ENCODE measurements at regions not wholly inside any gene's neighbourhood (a gene's known extent, or its start where the extent isn't known, plus 50 kb on each side); places are given as distances from the start of the nearest gene placed in this dataset.

DNA sequence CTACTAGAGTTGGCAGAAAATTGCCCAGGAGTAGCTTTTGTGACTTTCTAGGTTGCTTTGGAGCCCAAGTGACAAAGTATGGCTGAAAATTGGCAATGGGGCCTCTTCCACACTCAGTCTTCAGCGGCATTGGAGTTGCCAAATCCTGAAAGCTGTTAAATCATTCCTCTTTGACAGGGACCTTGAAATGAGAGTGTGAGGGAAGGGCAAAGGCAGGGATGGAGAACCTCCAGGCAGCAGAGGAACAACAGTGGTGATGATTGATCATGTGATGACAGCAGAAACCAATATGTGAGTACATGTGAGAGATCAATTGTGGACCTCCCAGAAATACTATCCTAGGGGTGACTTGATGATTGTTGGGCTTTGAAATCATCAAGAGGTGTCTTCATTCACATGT lies 393.9 kb downstream of the KIF16B start:
- TF ChIP-seq, protein P1, sequence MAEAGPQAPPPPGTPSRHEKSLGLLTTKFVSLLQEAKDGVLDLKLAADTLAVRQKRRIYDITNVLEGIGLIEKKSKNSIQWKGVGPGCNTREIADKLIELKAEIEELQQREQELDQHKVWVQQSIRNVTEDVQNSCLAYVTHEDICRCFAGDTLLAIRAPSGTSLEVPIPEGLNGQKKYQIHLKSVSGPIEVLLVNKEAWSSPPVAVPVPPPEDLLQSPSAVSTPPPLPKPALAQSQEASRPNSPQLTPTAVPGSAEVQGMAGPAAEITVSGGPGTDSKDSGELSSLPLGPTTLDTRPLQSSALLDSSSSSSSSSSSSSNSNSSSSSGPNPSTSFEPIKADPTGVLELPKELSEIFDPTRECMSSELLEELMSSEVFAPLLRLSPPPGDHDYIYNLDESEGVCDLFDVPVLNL (CRISPR knock-in tag; IDR thresholded peaks at IDR 0.05; ENCODE audit: borderline replicate concordance, low read depth) = no peak
- TF ChIP-seq, protein P2, sequence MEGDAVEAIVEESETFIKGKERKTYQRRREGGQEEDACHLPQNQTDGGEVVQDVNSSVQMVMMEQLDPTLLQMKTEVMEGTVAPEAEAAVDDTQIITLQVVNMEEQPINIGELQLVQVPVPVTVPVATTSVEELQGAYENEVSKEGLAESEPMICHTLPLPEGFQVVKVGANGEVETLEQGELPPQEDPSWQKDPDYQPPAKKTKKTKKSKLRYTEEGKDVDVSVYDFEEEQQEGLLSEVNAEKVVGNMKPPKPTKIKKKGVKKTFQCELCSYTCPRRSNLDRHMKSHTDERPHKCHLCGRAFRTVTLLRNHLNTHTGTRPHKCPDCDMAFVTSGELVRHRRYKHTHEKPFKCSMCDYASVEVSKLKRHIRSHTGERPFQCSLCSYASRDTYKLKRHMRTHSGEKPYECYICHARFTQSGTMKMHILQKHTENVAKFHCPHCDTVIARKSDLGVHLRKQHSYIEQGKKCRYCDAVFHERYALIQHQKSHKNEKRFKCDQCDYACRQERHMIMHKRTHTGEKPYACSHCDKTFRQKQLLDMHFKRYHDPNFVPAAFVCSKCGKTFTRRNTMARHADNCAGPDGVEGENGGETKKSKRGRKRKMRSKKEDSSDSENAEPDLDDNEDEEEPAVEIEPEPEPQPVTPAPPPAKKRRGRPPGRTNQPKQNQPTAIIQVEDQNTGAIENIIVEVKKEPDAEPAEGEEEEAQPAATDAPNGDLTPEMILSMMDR (IDR thresholded peaks at IDR 0.05) = no peak
- TF ChIP-seq ATF1 (CRISPR knock-in tag; IDR thresholded peaks at IDR 0.05) = no peak
